Ascending aorta (tissue), 2 donors: ENCODE measurements at regions not wholly inside any gene's neighbourhood (a gene's known extent, or its start where the extent isn't known, plus 50 kb on each side); places are given as distances from the start of the nearest gene placed in this dataset.

Experiments
- DNase-seq, 2 donors: peaks; one replicate each; pipeline ENCODE4 v3.0.0-alpha.2; 2019; ENCODE audit warnings: low spot score in 2 of 2
- H3K27ac ChIP-seq, 2 donors: fragments of 200-600 bp; sonication (generic); one replicate each; pipeline ENCODE4 v1.5.1; 2016 to 2017; ENCODE audit warnings: mild to moderate bottlenecking in 1 of 2
- H3K27me3 ChIP-seq: fragments of 200-600 bp; sonication (generic); one replicate; pipeline ENCODE4 v1.5.1; 2017
- H3K36me3 ChIP-seq, 2 donors: fragments of 200-600 bp; sonication (generic); one replicate each; pipeline ENCODE4 v1.5.1; 2016
- H3K4me1 ChIP-seq, 2 donors: fragments of 200-600 bp; sonication (generic); one replicate each; pipeline ENCODE4 v1.5.1; 2016 to 2017; ENCODE audit warnings: mild to moderate bottlenecking in 1 of 2
- H3K4me3 ChIP-seq, 2 donors: fragments of 200-600 bp; sonication (generic); one replicate each; pipeline ENCODE4 v1.5.1; 2016 to 2017; ENCODE audit warnings: mild to moderate bottlenecking in 1 of 2
- H3K9me3 ChIP-seq, 2 donors: fragments of 200-600 bp; sonication (generic); one replicate each; pipeline ENCODE4 v1.5.1; 2016
- intact Hi-C: fragments of 100-400 bp; cut with DNase I; formaldehyde crosslinking; loops from one replicate; pipeline ENCODE4 v1.15.1; 2023
- TF ChIP-seq, protein P1 (sequence below), 3 experiments: fragments of 200-600 bp in 2 of 3; fragments of 450-650 bp in 1 of 3; sonication (generic) in 2 of 3; IDR thresholded peaks; one replicate each; pipeline ENCODE4 v1.5.1; 2016 to 2019; ENCODE audit warnings: antibody characterized with exemption in 3 of 3, mild to moderate bottlenecking in 1 of 3, moderate library complexity in 1 of 3

DNA sequence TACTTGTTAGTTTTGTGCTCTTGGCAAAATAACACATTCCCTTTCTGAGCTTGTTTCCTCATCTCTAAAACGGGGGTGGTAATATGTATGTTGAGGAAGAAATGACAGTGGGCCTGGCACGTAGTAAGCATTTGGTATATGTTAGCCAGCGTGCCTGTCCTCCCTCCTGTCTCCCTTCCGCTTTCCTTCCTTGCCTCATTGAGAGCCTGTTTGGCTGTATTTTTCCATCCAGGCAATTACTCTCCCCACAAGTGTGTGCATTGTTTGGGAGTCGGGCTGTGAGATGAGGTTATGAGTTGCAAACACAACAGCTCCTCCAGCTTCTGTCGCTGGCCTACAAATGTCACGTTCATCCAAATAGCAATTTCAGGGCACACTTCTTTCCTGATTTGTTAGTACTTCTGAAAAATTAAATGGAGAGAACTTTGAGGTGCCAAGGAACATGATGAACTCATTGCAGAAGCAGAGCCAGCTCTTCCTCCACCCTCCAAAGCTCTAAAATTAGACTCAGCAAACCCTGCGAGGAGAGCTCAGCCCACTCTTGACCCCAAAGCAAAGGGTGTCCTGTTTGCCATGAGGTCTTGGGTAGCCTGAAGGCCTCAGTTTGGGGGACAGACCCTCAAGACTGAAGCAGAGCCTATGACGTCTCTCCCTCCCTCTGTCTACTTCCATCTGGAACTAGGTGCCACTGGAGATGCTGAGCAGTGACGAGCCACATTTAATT is 50.7 kb upstream of the TOX2 start:
- TF ChIP-seq, protein P1, sequence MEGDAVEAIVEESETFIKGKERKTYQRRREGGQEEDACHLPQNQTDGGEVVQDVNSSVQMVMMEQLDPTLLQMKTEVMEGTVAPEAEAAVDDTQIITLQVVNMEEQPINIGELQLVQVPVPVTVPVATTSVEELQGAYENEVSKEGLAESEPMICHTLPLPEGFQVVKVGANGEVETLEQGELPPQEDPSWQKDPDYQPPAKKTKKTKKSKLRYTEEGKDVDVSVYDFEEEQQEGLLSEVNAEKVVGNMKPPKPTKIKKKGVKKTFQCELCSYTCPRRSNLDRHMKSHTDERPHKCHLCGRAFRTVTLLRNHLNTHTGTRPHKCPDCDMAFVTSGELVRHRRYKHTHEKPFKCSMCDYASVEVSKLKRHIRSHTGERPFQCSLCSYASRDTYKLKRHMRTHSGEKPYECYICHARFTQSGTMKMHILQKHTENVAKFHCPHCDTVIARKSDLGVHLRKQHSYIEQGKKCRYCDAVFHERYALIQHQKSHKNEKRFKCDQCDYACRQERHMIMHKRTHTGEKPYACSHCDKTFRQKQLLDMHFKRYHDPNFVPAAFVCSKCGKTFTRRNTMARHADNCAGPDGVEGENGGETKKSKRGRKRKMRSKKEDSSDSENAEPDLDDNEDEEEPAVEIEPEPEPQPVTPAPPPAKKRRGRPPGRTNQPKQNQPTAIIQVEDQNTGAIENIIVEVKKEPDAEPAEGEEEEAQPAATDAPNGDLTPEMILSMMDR (IDR thresholded peaks at IDR 0.05): no peak
- intact Hi-C loops: no loop called here
- peaks cover 0 to 4% of the 10 kb centered on the region in 2 donors for H3K4me1 ChIP-seq
- H3K27ac ChIP-seq: peak overlapping the region; percentile 62 to 70
- no peak overlapping the region for H3K4me3 ChIP-seq
- H3K27me3 ChIP-seq: no peaks in the 10 kb centered on the region
- H3K36me3 ChIP-seq: no peaks in the 10 kb centered on the region
- no peaks in the 10 kb centered on the region for H3K9me3 ChIP-seq
- DNase-seq: no peak

GRCh38 chr20:43863330-43863729 is 51.3 kb upstream of the TOX2 start:
- TF ChIP-seq, protein P1 (IDR thresholded peaks at IDR 0.05): no peak
- Histone ChIP-seq H3K4me3 (no peak overlapping the region), H3K9me3 (no peaks in the 10 kb centered on the region), H3K4me1 (peaks cover 0 to 4% of the 10 kb centered on the region in 2 donors), H3K36me3 (no peaks in the 10 kb centered on the region), H3K27ac (peak overlapping the region; percentile 62 to 70), H3K27me3 (no peaks in the 10 kb centered on the region)
- DNase-seq: no peak
- intact Hi-C loops: no loop called here

- TF ChIP-seq, protein P1 (IDR thresholded peaks at IDR 0.05): no peak
- Histone ChIP-seq H3K27ac (no peak overlapping the region), H3K27me3 (no peaks in the 10 kb centered on the region), H3K4me3 (no peak overlapping the region), H3K36me3 (no peaks in the 10 kb centered on the region), H3K4me1 (peaks cover 0 to 4% of the 10 kb centered on the region in 2 donors), H3K9me3 (no peaks in the 10 kb centered on the region)
- intact Hi-C loops: no loop called here
- DNase-seq: no peak
Measured at GRCh38 chr20:43862438-43862837, 52.2 kb upstream of the TOX2 start.

- TF ChIP-seq, protein P1 (IDR thresholded peaks at IDR 0.05): no peak
- Histone ChIP-seq H3K27ac (no peak overlapping the region), H3K9me3 (no peaks in the 10 kb centered on the region), H3K4me1 (peaks cover 0 to 4% of the 10 kb centered on the region in 2 donors), H3K36me3 (no peaks in the 10 kb centered on the region), H3K4me3 (no peak overlapping the region), H3K27me3 (no peaks in the 10 kb centered on the region)
- intact Hi-C loops: no loop called here
- DNase-seq: no peak
Measured at GRCh38 chr20:43859994-43860393, 54.7 kb upstream of the TOX2 start.

- no peak for DNase-seq
- Histone ChIP-seq H3K4me1 (no peaks in the 10 kb centered on the region), H3K9me3 (no peaks in the 10 kb centered on the region), H3K4me3 (no peak overlapping the region), H3K36me3 (no peaks in the 10 kb centered on the region), H3K27me3 (no peaks in the 10 kb centered on the region), H3K27ac (no peak overlapping the region)
- TF ChIP-seq, protein P1 (IDR thresholded peaks at IDR 0.05): no peak
- intact Hi-C loops: no loop called here
Measured at GRCh38 chr20:43857932-43858331, 56.7 kb upstream of the TOX2 start.
